Calu3 (cell line): ENCODE measurements at regions not wholly inside any gene's neighbourhood (a gene's known extent, or its start where the extent isn't known, plus 50 kb on each side); places are given as distances from the start of the nearest gene placed in this dataset.

Experiments
- BruUV-seq: library from RNA; stranded (reverse); fragments of 400-500 nt; replicated peaks from 2 replicates; lab custom pipeline; 2021; lab: Mats Ljungman, UMichigan
- CTCF ChIA-PET: fragments of 300-600 bp; sonication (Branson Sonifier 250); formaldehyde crosslinking; loops from one replicate; lab custom pipeline; 2022; ENCODE audit warnings: antibody characterized with exemption; lab: Charles Lee
- DNase-seq: peaks from one replicate; pipeline ENCODE4 v3.0.0; 2022
- H3K27ac Mint-ChIP-seq: one replicate; pipeline ENCODE4 v1.8.0; 2022; ENCODE audit warnings: mixed read lengths; ENCODE audit not compliant: unreplicated experiment
- H3K27me3 Mint-ChIP-seq: one replicate; pipeline ENCODE4 v1.8.0; 2022; ENCODE audit warnings: mixed read lengths; ENCODE audit not compliant: unreplicated experiment
- H3K36me3 Mint-ChIP-seq: one replicate; pipeline ENCODE4 v1.8.0; 2022; ENCODE audit warnings: mild to moderate bottlenecking, moderate library complexity, mixed read lengths; ENCODE audit not compliant: insufficient read depth, unreplicated experiment
- H3K4me1 Mint-ChIP-seq: one replicate; pipeline ENCODE4 v1.8.0; 2022; ENCODE audit warnings: mild to moderate bottlenecking, low read depth, mixed read lengths; ENCODE audit not compliant: unreplicated experiment
- H3K4me3 Mint-ChIP-seq: one replicate; pipeline ENCODE4 v1.8.0; 2022; ENCODE audit warnings: mild to moderate bottlenecking, low read depth, moderate library complexity, mixed read lengths; ENCODE audit not compliant: unreplicated experiment
- H3K9me3 Mint-ChIP-seq: one replicate; pipeline ENCODE4 v1.8.0; 2022; ENCODE audit warnings: low read depth, mixed read lengths; ENCODE audit not compliant: unreplicated experiment
- intact Hi-C: fragments of 100-400 bp; cut with micrococcal nuclease; formaldehyde crosslinking; loops from one replicate; pipeline ENCODE4 v1.10.0; 2022; ENCODE audit not compliant: unreplicated experiment
- TF ChIP-seq, protein P1 (sequence below): fragments of 200-600 bp; IDR thresholded peaks from one replicate; pipeline ENCODE4 v1.8.0; 2022; ENCODE audit warnings: antibody characterized with exemption; ENCODE audit not compliant: unreplicated experiment

DNA sequence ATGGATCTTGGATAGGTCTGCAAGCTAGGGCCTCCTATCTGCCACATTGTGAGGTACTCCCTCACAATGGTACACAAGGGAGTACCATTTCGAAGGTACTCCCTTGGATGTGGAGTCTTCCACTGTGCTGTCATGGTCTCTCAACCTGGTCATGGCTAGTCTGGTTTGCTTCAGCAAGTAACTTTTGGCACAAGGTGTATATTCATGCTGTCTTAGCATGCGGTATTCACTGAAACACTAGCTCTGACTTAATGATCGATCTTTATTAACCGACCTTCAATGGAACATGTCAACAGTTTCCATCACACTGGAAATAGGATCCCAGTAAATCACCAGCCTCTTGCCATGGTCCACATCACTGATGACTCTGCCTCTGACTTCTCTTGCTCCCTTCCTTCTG, 77.5 kb upstream of the HS3ST1 start:
- TF ChIP-seq, protein P1, sequence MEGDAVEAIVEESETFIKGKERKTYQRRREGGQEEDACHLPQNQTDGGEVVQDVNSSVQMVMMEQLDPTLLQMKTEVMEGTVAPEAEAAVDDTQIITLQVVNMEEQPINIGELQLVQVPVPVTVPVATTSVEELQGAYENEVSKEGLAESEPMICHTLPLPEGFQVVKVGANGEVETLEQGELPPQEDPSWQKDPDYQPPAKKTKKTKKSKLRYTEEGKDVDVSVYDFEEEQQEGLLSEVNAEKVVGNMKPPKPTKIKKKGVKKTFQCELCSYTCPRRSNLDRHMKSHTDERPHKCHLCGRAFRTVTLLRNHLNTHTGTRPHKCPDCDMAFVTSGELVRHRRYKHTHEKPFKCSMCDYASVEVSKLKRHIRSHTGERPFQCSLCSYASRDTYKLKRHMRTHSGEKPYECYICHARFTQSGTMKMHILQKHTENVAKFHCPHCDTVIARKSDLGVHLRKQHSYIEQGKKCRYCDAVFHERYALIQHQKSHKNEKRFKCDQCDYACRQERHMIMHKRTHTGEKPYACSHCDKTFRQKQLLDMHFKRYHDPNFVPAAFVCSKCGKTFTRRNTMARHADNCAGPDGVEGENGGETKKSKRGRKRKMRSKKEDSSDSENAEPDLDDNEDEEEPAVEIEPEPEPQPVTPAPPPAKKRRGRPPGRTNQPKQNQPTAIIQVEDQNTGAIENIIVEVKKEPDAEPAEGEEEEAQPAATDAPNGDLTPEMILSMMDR = no peak
- H3K4me3 Mint-ChIP-seq = no peak overlapping the region
- H3K4me1 Mint-ChIP-seq = peaks cover 68% of the 10 kb centered on the region
- H3K27me3 Mint-ChIP-seq = no peaks in the 10 kb centered on the region
- H3K27ac Mint-ChIP-seq = peak overlapping the region; percentile 99
- peaks cover 19% of the 10 kb centered on the region for H3K36me3 Mint-ChIP-seq
- peaks cover 3% of the 10 kb centered on the region for H3K9me3 Mint-ChIP-seq
- BruUV-seq = no TSS peak
- CTCF ChIA-PET = interaction anchor here (0.6 to 1.1 kb wide), 2 partner anchors 8 to 10 kb away, joined by 4 to 5 read pairs; no protein-coding TSS in a partner anchor
- no peak for DNase-seq
- intact Hi-C loops = loop anchor here (5.0 to 10.0 kb wide), 2 partner anchors 106 to 209 kb away; no protein-coding TSS in a partner anchor

DNA sequence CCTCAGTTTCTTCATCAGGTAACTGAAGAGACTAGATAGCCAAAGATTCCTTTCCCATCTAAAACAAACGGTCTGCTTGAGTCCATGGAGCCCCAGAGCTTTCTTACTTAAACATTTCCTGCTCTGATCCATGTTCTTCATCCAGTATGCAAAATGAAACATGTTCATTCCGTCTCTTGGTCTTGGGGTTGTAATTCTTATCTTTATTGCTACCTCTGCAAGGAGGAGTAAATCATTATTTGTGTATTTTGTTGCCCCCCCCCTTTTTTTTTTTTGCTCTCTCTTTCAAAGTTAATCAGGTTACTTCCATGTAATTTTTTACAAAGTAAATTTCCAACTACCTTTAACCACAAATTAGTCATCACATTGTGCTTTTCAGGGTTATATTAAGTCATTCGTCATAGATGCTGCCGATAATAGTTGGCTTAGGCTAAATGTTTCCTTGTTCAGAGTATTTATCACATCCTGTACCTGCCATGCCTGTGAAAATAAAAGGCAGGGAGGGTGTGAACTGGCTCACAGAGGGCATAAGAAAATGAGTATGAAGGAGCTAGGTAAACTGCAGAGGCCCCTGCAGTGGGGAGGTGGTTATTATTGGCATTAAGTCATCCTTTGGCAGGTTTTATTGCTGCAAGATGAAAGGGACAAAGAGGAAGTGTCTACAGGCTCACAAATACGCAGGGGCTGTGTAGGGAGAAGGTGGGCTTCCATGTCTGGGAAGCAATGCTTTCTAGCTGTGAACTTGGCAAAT, 76.7 kb upstream of the HS3ST1 start:
- CTCF ChIA-PET = interaction anchor here (0.6 to 1.0 kb wide), 3 partner anchors 11 to 113 kb away, joined by 3 to 5 read pairs (median 4); no protein-coding TSS in a partner anchor
- TF ChIP-seq, protein P1 = no peak

DNA sequence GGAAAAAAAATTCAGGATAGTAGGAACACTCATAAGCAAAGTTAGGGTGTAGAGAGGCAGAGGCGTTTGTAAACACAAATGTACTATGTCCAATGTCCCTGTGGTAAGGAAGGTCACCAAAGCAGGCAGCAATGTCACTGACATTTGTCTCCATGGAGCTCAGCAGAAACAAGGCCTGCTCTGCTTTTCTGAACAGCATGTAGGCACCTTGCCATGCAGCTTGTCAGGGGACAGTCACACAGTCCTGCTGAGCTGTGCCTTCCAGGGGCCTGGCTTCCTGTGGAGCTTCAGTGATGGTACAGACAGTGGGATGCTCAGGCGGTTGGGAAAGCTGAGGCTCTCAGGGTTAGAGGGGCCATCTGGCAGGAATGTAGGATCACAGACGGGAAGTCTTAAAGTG, 74.5 kb upstream of the HS3ST1 start:
- CTCF ChIA-PET = no interaction called here
- Mint-ChIP-seq H3K27ac (peak overlapping the region; percentile 97), H3K4me3 (no peak overlapping the region), H3K4me1 (peaks cover 76% of the 10 kb centered on the region), H3K9me3 (peaks cover 3% of the 10 kb centered on the region), H3K27me3 (no peaks in the 10 kb centered on the region), H3K36me3 (peaks cover 21% of the 10 kb centered on the region)
- BruUV-seq = no TSS peak
- DNase-seq = peak; percentile 10
- intact Hi-C loops = loop anchor here (10.0 kb wide), 1 partner anchor 212 kb away; no protein-coding TSS in a partner anchor
- TF ChIP-seq, protein P1 = no peak

More for the DNA sequence above, 76.7 kb upstream of the HS3ST1 start:
- Mint-ChIP-seq H3K36me3 (peaks cover 19% of the 10 kb centered on the region), H3K4me3 (peak overlapping the region; percentile 25), H3K9me3 (peaks cover 3% of the 10 kb centered on the region), H3K4me1 (peaks cover 68% of the 10 kb centered on the region), H3K27me3 (no peaks in the 10 kb centered on the region), H3K27ac (peak overlapping the region; percentile 99)
- intact Hi-C loops = loop anchor here (2.0 to 10.0 kb wide), 5 partner anchors 37 to 209 kb away; partner anchors contain the start of gene HS3ST1
- DNase-seq = peak; percentile 69
- no TSS peak for BruUV-seq

DNA sequence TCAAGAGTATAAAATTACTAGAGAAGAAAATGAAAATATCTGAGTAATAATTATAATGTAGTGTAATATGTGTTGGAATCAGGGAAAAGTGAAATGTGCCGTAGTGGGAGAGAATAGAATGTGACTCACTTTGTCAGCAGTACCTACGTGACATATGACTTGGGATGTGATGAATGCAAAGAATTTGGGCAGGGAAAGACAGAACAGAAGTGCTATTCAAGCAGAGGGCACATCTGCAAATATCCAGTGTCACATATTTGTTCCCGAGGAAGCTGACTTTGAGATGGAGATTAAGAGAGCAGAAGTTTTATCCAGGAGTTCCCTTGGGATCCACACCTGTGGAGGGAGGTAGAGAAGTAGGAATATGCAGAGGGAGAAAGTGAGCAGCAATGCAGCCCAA, 69.3 kb upstream of the HS3ST1 start:
- Mint-ChIP-seq H3K27ac (peak overlapping the region; percentile 93), H3K4me3 (peak overlapping the region; percentile 36), H3K27me3 (no peaks in the 10 kb centered on the region), H3K36me3 (peaks cover 6% of the 10 kb centered on the region), H3K4me1 (peaks cover 62% of the 10 kb centered on the region), H3K9me3 (peaks cover 3% of the 10 kb centered on the region)
- intact Hi-C loops = loop anchor here (2.0 kb wide), 3 partner anchors 27 to 125 kb away; no protein-coding TSS in a partner anchor
- CTCF ChIA-PET = interaction anchor here (0.6 to 1.7 kb wide), 10 partner anchors 9 to 137 kb away, joined by 3 to 6 read pairs (median 3); no protein-coding TSS in a partner anchor
- no TSS peak for BruUV-seq
- TF ChIP-seq, protein P1 = no peak
- DNase-seq = peak; percentile 21
